Spleen (tissue), 7 donors: ENCODE measurements at regions not wholly inside any gene's neighbourhood (a gene's known extent, or its start where the extent isn't known, plus 50 kb on each side); places are given as distances from the start of the nearest gene placed in this dataset.

Experiments used
- POLR2AphosphoS5 ChIP-seq, 3 donors: sonication (generic); formaldehyde crosslinking; IDR thresholded peaks; one replicate each; pipeline ENCODE4 v1.5.1; 2017; ENCODE audit warnings: antibody characterized with exemption in 3 of 3
- TF ChIP-seq, protein P1 (sequence below), 11 experiments: fragments of 200-600 bp in 7 of 11; fragments of 450-650 bp in 4 of 11; sonication (generic) in 4 of 11; IDR thresholded peaks in 8 of 11; conservative IDR thresholded peaks in 3 of 11; 1 replicate in 7 of 11; 2 replicates in 4 of 11; pipeline versions ENCODE4 v1.4.0 to v1.8.0; 2016 to 2021; ENCODE audit warnings: antibody characterized with exemption in 11 of 11, inconsistent platforms in 4 of 11, mild to moderate bottlenecking in 1 of 11
- donor health status: DM: no; HTN: no; CAD: no; lungs with moderate emphysema.
- donor health status: DM: no; HTN: no; CAD: no.
- donor health status: DM: no; HTN: no; CAD: no.

GRCh38 chr13:105773863-105774538, 761.5 kb downstream of the EFNB2 start:
- TF ChIP-seq, protein P1, sequence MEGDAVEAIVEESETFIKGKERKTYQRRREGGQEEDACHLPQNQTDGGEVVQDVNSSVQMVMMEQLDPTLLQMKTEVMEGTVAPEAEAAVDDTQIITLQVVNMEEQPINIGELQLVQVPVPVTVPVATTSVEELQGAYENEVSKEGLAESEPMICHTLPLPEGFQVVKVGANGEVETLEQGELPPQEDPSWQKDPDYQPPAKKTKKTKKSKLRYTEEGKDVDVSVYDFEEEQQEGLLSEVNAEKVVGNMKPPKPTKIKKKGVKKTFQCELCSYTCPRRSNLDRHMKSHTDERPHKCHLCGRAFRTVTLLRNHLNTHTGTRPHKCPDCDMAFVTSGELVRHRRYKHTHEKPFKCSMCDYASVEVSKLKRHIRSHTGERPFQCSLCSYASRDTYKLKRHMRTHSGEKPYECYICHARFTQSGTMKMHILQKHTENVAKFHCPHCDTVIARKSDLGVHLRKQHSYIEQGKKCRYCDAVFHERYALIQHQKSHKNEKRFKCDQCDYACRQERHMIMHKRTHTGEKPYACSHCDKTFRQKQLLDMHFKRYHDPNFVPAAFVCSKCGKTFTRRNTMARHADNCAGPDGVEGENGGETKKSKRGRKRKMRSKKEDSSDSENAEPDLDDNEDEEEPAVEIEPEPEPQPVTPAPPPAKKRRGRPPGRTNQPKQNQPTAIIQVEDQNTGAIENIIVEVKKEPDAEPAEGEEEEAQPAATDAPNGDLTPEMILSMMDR (IDR thresholded peaks at IDR 0.05 in 8 of 11, conservative IDR thresholded peaks at IDR 0.05 in 3 of 11): no peak
- no peak for TF ChIP-seq POLR2AphosphoS5 (IDR thresholded peaks at IDR 0.05)
